ENCODE measurements at regions not wholly inside any gene's neighbourhood (a gene's known extent, or its start where the extent isn't known, plus 50 kb on each side); places are given as distances from the start of the nearest gene placed in this dataset.
A peak's percentile ranks its signal among the peaks of the same experiment; 100 is the strongest.

DNA sequence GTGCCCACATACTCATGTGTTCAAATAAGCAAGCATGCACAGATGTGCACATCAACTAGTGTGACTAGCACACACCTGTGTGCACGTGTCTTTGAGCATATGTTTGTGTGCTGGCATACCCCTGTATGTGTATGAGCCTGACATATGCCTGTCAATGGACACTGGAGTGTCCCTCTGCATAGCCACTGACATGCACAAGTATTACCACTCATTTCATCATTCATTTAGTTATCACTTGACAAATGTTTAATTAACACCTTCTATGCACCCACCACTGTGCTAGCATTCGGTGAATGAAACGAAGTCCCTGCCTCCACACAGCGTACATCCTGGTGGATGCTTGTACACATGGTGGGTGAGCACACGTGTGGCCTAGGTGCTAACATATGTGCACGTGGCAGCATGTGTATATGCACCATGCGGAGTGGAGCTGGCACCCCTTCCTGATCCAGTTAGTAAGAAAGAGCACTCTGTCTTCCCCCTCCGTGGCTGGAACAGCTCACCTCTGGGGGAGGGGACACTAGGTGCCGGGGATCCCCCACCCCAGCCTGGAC is 112.0 kb downstream of the CHST1 start:
- DNase-seq: no peak

DNA sequence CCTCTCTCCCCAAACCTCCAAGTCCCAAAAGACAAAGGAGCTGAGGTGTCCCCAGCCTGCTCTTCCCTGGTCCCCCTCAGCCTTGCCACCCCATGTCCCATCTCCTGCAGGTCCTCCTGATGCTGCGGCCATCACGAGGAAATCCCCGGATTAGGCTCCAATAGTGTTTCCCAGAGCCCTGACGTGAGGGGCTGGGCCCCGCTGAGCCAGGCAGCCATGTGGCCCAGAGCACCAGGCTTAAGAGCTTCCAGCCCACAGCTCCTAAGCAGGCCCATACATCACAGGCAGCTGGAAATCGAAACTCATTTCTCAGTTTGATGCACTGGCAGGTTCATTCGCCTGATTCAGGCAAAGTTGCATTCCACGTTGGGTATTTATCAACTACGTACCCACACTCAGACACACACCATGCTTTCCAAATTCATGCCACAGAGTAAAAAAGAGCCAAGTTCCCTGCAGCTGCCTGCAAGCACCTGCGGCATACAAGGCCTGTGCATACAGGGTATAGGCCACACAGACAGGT is 114.2 kb downstream of the CHST1 start:
- DNase-seq: no peak

DNA sequence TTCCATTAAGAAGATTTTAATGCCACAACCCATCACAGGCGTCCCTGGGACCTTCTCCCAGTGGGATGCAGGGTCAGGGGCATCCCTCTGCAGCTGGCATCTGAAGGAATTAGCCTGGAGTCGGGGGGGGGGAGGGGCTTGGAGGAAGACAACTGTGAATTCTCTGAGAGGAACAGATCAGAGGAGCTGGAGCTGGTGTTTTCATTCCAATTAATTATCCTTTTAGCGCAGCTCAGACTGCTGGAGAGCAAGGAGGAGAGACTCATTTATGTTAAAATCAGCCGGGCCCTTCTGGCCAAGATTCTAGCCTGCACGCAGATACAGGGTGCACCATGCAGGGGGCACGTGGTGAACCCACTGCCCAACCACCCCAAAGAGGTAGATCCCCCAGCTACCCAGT is 116.2 kb downstream of the CHST1 start:
- DNase-seq: no peak

DNA sequence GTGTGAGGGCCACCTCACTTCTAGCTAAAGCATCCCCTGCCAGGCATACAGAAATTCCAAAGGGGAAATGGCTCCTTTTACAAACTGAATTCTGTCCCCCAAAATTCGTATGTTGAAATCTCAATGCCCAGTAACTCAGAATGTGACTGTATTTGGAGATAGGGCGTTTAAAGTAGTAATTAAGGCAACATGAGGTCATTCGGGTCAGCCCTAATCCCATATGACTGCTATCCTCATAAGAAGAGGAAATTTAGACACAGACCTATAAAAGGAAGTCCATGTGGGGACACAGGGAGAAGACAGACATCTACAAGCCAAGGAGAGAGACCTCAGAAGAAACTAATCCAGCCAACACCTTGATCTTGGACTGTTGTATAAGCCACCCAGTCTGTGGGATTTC is 119.1 kb downstream of the CHST1 start:
- no peak for DNase-seq

DNA sequence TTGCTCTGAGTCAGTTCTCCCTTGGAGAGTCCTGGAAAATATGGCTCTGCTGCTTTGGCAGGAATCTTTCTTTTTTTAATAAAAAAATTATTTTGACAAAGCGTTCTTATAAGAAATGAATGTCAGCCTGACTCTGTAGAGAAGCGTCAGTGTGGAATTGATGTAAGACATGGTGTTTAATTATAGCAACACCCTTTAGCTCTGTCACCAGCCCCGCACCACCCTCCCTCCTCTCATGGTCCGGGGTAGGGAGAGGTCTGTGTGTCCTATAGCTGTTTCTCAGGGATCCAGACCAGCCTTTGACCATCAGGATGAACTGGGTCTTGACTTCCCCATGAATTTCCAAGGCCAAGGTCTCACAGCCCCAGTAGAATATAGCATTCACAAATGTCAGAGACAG is 120.6 kb downstream of the CHST1 start:
- no peak for DNase-seq

DNA sequence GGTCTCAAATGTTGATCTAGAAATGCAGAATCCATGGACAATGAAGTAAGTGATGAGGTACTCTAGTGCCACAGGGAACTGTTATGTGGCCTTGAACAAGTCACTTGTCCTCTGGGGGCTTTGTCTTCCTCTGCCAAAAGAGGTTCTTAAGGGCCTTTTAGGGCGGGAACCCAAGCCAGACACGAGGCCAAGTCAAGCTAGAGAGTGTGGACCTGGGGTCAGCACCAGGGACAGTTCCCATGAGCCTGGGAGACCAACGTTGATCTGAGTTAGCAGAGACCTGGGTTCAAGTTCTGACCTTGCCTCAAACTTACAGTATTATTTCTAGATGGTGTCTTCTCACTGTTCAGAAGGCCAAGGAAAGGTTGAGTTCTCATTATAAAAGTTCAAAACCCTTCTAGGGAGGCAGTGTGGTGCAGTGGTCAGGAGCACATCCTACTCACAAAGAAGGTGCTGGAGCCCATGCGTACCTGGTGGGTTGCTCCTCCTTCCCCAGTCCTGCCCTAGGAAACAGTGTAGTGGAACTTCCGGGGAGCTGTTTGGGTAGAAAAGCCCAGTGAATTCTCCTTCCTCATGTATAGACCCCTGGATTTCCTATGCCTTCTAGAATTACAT is 121.5 kb downstream of the CHST1 start:
- DNase-seq: no peak

DNA sequence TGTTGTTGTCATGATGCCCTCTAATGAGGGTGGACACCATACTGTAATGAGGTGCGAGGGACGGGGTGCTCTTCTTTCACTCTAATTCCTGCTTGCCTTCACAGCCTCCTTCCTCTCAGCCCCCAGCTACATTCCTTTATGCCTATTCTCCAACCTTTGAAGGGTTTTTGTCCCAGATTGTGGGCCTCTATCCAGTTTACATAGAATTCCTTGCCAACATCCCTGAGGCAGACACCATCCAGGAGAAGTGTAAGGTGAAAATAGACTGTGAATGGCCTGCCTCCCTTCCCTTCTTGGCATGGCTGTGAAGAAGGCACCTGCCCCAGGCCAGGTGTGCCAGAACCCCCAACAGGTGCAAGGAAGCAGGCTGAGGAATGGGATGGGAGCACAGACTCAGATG is 122.3 kb downstream of the CHST1 start:
- DNase-seq: no peak

DNA sequence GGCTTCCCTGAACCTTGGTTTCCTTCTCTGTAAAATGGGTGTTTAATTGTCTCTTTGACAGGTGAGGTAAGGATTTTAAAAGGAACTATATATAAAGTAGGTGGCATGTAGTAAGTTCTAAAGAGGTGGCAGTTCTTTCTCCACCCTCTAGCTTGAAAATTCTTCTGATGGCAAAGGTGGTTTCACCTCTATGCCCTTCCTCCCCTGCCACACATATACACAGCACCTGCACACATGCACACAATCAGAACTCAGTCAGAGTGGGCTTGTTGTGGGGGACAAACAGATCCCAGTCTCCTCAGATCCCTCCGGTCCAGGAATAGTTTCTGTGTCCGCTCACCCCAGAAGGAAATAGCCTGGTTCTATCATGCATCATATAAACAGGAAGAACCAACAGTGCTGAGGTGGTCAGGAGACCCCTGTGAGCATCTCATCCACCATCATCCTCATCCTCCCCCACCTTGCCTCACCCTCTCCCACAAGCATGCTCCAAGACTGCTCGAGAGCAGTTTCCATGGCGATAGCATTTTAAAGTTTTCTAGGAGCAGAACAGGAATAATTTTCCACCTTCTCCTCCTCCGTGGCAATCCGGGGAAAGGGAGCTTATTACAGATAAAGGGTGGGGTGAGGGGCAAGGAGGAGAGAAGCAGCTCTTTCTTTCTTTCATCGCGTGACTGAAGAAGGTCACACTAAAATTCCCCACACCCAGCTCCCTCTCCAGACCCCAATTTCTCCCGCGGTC is 123.6 kb downstream of the CHST1 start:
- no peak for DNase-seq

DNA sequence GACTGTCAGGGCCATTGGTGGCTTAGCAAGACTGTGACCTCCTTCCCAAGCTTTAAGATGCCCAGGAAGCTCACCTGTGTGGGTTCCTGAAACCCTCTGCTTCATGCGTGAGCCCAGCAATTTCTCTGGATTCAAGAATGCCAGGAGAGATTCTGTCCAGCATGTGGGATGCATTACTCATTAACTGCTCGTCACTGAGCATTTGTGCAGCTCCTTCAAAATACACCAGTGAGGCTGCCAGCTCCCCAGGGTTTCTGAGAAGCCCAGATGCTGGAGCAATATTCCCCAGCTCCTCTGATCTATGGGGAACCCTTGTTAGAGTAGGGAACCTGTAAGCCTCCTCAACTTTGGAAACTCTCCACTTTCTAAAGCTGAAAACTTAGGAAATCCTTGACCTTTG is 126.5 kb downstream of the CHST1 start:
- DNase-seq: no peak

DNA sequence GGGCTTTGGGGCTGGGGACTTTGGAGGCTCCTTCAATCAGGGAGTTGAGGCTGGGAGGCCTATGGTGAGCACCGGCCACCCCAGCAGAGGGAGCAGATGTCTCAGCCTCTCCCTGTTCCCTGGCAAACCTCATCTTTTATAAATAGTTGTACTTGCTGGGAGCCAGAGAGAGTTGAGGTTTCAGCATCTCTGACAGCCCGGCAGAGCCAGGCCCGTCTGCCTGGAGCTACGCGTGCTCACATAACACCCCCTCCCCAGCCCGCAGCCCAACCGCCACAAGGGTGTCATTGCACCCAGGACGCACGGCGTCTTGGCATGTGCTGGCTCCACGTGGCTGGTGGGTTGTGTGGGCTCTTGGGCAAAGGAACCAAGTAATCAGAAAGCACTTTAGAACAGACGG is 127.1 kb downstream of the CHST1 start:
- DNase-seq: no peak

DNA sequence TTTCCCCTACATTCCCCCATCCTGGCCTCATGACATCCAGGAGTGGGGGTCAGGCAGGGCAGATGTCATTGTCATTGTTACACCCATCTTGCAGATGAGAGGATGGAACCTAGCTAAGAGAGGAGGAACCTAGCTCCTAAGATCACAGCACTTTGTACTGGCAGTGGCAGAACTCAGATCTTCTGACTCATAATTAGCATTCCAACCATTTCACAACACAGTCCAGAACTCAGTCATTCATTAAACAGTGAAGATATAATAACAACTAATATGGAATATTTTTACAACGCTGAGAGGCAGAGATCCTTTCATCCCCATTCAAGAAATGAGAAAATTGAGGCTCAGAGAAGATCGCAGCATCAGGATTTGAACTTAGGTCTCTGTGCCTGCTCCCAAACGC is 127.8 kb downstream of the CHST1 start:
- DNase-seq: no peak

DNA sequence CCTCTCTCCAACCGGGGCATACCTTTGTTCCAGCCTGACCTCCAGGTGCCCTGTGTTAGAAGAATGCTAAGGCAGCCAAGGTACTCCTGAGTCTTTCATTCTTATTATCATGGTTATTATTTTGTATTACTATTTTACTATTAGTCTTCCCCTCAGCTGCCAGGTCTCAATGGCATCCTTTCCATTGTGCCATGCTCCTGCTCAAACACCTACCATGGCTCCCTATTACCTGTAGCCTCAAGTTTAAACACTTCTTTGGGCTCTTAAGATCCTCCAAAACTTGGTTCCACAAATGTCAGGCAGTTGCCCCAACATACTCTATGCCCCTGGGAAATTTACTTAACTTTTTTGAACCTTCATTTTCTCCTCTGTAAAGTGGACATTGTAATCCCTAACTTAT is 130.4 kb downstream of the CHST1 start:
- no peak for DNase-seq

DNA sequence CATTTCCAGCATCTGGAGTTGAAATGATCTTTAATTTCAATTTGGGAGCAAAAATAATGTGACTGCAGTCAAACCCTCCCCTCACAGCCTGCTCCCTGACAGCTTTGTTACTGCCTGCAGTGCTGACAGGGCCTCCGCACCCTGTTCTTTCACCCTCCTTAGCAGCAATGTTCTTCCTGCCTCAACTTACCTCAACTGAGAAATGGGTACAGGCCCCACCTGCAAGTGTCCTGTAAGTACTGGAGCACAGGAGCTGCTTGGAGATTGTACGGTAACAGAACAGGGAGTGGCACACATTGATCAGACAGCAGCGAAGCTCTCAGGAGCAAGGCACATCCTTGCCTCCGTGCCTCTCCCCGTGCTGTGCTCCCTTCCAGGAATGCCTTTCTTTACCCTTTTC is 131.3 kb downstream of the CHST1 start:
- DNase-seq: no peak

DNA sequence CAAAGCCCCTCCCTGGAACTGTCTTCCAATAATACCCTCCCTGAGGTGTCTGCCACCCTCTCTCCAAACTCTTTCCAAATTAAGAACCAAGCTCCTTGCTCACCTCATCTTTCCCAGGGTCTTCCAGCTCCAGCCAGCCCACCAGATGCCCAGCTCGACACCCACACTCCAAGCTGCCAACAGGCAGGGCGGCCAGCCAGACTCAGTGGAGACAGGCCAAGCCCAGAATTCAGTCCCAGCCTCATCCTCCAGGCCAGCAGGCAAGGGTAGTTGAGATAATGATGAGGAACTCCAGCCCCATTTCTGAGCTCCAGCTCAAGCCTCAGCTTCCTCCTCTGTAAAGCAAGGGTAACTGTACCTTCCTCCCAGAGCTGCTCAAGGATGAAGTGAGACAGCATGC is 132.9 kb downstream of the CHST1 start:
- DNase-seq: no peak

DNA sequence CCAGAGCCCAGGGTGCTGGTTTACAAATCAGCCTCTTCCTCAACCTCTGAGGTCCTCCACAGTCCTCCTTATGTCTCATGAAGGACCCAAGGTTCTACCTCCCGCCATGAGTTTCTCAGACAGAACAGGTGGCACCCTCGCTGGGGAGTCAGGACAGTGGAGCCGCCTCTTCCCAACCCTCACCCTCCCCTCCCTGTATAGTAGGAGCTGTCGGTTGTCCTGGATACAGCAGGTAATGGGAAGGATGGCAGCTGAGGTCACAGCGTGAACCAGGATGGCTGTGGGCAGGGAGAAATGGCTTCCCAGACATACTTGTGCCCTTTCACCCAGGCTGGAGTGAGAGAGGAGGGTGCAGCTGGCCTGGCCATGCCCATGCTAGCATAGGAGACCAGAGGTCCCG is 134.6 kb downstream of the CHST1 start:
- no peak for DNase-seq

DNA sequence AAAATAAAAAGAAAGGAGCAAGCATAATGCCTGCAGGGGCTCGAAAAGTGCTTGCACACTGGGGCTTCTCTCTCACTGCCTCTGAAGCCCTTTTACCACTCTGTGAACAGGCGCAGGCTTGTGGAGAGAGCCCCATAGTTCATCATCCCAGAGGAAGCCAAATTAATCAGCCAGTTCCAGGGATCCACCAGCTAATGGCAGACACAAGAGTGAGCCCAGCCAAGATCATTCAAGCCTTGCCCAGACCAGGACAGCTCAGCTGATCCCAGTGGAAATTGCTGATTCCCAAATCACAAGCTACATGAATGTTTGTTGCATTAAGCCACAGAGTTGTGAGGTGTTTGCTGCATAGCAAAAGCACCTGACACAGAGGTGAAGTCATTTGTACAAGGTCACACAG is 135.3 kb downstream of the CHST1 start:
- DNase-seq: no peak

DNA sequence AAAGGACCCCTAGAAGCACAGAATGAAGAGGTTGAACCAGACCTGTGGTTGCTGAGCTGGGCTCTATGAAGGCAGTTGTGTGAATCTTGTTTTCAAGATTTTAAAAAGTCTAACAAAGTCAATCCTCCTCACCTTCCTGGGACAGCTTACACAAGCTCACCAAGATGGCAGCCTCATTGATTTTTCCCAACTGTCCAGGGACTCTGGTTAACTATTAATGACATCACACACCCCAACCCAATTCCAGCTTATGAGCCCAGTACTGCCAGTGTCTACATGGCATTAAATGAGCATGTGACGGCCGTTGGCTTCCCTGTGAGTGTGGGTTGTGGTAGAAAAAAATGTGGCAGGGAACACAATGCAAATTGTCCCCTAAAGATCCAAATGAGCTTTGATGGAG is 137.0 kb downstream of the CHST1 start:
- DNase-seq: no peak

DNA sequence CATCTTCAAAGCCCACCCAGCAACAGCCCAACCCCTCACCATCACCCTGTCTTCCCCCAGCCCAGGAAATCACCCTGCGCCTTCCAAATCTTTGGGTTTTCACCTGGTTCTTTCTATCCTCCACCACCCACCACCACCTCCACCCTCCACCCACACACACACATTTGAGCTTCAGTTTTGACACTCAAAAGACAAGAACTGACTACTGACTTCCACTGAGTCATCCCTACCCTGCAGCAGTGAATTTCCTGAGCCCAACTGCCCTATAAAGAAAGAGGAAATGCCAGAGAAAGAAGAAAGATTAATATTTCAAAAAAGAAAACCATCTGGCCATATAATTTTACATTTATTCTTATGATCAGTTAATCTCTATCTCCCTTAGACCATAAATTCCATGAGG is 137.5 kb downstream of the CHST1 start:
- DNase-seq: no peak

DNA sequence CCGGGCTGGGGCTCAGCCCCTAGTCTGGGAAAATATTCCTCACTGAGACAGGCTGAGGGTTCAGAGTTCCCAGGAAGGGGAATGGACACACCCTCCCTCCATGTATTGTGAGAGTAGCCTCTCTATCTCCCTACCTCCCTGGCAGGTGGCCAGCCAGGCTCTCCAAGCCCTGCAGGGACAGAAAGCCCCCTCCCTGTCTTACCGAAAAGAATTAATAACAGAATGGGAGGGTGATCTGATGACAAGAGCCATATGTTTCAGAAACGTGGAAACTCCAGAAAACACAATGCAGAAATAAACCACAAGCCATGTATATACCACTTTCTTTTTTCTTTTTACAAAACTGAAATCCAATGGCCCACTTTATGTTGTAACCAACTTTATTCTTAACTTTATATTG is 140.0 kb downstream of the CHST1 start:
- DNase-seq: peak; percentile 2

DNA sequence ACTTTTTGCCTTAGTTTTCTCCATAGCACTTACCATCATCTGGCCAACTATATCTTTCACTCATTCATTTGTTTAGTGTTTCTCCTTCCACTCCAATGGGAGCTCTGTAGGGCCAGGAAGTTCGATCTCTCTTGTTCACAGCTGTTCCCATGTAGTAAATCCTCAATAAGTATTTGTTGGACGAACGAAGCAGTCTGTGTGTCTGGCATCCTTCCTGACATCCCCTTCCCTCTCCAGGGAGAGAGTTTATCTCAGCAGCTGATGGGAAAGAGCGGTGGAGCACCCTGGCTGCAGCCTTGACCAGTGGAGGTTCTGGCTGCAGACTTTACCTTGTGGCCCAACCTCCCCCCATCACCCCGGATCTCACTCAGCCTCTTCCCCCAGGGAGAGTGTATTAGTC is 141.7 kb downstream of the CHST1 start:
- no peak for DNase-seq

DNA sequence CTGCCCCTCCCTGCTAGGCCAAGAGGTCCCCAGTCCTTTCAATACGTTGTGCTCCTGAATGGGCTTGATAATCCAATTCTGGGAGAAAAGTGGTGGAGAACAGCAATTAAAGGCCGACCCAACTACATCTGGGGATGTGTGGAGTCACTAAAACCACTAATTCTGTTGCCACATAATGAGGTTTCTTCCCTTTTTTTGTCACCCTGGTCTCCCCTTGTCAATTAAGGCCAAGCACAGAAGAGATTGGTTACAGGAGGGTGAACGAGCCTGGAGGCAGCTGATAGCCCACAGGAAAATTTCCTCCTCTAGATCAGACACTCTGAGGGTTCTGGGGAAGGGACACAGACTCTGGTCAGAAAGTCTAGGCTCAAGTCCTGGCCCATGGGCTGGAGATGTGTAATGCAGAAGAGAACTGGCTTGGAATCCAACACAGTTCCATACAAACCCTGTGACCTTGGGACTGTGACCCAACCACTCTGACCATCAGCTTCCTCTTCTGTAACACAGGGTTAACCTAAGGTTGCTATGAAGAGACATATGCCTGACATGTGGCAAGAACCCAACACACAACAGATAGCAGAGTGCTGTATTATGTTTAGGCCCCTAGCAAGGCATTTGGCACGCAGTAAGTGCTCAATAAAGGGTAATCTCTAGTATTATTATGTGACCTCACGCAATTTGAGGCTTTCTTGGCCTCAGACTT is 146.4 kb downstream of the CHST1 start:
- no peak for DNase-seq

DNA sequence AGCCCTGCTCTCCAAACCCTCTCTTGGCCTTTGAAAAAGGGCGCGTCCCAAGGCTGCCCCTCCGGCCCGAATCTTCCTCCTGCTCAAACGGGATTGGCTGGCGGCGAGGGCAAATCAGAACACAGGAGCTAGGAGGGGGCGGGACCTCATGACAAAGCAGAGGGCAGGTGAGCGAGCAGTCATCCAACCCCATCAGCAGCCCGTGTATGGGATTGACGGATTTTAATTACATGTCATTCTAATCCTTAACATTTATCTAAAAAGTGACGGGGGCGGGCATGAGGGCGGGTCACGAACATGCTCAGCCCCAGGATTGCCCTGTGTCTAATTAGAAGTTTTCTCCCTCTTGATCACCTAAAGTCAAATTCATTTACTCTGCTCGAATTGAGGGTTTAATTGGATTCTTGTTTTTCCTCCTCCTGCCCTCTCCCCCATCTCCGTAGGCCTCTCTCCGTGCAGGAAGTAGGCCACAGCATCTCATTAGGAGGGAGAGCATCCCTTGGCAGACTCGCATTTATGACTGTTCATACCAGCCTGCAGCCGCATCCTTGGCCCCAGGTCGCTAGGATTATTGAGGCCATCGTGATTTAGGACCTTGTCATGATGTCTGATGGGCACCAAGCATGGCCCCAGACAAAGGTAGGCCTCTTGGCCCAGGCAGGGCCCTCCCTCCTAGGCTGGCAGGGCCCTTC is 147.1 kb downstream of the CHST1 start:
- no peak for DNase-seq

DNA sequence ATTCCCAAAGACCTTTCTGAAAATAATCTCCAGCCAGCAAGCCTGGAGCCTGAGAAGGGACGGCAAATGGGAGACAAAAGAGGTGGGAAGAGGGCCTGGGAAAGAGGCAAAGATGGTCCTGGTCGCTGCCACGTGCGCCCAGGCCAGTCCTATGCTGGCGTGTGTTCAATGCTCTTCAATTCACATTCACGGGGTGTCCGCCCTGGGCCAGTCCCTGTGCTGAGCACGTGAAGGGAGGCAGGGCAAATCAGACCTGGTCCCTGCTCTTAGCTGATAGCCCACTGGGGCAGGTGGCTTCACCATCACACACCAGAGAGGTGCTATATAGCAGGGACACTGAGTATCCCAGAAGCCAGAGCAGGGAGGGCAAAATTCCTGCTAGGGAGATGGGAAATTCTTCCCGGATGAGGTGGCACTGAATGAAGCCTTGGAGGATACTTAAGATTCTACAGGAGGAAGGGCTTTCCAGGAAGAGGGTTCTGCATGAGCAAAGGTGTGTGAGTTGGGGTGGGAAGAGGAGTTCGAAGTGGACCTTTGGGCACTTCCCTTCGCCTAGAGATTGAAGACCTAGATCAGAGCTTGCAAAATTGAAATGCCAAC is 148.2 kb downstream of the CHST1 start:
- no peak for DNase-seq
